ENCODE measurements at regions not wholly inside any gene's neighbourhood (a gene's known extent, or its start where the extent isn't known, plus 50 kb on each side); places are given as distances from the start of the nearest gene placed in this dataset.

DNA sequence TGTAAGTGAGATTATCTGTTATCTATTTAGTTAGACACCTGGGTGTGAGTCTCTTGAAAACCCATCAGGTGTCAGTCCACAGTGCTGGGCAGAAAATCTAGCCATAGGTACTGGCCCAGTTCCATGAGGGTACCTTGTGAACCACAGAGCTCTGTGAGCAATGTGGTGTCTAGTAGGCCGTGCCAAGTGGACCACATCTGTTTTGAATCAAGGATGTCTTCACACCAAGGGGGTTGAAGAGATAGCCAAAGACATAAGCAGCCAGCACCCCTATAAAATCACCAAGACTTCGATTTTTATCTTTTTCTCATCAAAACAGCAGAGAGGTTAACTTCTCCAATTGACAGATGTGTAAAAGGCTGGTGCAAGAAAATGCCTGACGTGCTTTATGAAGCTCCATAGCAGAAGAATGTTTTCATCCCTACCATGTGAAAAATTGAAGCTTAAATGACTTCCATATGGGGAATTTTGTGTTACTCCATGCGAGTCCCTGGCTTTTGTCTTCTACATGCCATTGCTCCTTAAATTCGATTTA lies 368.7 kb downstream of the HAO1 start:
- no peak for DNase-seq

GRCh38 chr20:7579888-7580287 lies 360.4 kb downstream of the HAO1 start:
- DNase-seq = no peak

DNA sequence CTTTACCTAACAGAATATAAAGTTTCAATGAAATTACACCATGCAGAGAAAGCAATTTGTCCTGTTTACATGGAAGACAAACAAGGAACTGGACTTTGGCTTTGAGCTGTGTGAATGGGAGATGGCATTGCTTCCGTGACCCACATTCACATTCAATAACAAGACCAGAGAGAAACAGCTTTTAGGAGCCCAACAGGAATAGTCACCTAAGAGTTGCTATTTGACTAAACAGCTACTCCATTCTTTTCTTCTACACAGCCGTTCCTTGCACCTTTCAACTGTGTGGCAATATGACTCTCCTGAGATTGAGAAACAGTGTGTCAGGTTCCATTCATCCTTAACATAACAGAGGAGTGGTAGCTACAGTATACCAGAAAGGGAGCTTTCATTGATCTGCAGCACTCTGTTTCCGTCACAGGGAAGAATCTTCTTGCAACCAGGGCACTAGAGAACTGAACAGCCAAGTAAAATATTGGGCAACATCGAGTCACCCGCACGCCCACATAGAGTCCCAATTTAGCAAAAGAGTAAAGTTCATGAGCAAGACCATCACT lies 355.1 kb downstream of the HAO1 start:
- DNase-seq = no peak

- DNase-seq = no peak
These were observed 353.8 kb downstream of the HAO1 start for GRCh38 chr20:7586481-7586880.

- no peak for DNase-seq
These were observed 351.1 kb downstream of the HAO1 start for GRCh38 chr20:7589164-7589563.

GRCh38 chr20:7596541-7596940 lies 343.7 kb downstream of the HAO1 start:
- DNase-seq = no peak

DNA sequence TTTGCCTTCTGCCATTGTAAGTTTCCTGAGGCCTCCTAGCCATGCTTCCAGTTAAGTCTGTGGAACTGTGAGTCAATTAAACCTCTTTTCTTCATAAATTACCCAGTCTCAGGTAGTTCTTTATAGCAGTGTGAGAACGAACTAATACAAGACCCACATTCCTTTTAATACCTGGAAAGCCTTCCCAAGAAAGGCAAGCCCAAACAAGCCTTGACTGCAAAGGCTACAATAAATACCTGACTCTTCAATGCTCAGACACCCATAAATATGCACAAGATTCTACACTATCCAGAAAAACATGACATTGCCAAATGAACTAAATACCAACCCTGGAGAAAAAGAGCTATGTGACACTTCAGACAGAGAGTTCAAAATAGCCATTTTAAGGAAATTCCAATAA lies 338.8 kb downstream of the HAO1 start:
- DNase-seq = no peak

DNA sequence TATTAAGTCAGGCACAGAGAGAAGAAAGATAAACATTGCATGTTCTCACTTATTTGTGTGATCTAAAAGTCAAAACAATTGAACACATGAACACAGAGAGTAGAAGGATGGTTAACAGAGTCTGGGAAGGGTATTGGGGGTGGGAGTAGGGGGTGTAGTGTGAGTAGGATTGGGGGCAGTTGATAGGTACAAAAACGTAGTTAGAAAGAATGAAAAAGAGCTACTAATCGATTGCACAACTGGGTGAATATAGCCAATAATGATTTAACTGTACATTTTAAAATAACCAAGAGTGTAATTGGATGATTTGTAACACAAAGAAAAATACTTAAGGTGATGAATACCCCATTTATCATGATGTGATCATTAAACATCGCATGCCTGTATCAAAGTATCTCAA lies 333.3 kb downstream of the HAO1 start:
- no peak for DNase-seq

DNA sequence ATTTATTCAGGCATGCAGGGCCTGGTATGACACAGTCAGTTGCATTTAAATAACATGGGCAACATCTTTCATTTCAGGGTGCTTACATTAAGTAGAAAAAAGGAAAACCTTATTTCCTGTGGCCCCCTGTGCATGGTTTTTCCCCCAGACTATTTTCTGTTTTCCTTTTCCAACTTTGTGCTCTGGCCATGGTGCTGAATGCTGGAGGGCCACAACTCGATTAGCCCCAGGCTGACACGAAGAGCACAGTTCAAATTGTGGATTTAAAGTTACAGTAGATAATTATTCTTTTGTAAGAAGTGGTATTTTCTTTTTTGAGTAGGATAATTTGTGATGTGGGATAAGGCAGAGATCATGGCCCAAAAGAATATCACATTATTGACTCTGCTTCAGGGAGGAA lies 332.0 kb downstream of the HAO1 start:
- no peak for DNase-seq

GRCh38 chr20:7609251-7609650 lies 331.0 kb downstream of the HAO1 start:
- no peak for DNase-seq

DNA sequence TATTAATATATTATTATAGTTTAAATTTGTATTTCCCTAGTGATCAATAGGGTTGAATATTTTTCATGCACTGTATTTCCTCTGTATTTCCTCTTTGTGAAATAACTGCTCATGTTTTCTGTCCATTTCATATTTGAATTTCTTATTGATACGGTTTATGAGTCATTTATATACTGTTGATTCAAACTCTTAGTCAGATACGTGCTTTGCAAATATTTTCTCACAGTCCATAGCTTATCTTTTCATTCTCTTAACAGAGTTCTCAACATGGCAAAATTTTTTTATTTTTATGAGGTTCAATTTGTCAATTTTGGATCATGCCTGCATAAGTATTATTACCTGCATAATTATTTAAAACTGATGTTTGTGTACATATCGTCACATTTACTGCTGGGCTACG lies 329.6 kb downstream of the HAO1 start:
- DNase-seq = no peak

- DNase-seq = no peak
These were observed 322.5 kb downstream of the HAO1 start for GRCh38 chr20:7617797-7618196.

DNA sequence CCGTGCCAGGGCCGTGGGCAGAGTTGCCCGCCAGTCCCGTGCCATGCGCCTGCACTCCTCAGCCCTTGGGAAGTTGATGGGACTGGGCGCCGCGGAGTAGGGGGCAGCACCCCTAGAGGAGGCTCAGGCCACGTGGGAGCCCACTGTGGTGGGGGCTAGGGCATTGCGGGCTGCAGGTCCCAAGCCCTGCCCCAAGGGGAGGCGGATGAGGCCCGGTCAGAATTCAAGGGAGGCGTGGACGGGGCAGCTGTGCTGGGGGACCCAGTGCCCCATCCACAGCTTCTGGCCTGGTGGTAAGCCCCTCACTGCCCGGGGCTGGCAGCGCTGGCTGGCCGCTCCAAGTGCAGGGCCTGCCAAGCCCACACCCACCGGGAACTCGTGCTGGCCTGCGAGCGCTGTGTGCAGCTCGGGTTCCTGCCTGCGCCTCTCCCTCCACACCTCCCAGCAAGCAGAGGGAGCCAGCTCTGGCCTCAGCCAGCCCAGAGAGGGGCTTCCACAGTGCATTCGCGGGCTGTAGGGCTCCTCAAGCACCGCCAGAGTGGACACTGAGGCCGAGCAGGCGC lies 317.8 kb downstream of the HAO1 start:
- DNase-seq = no peak

- DNase-seq = no peak
These were observed 315.4 kb downstream of the HAO1 start for GRCh38 chr20:7624886-7625285.

DNA sequence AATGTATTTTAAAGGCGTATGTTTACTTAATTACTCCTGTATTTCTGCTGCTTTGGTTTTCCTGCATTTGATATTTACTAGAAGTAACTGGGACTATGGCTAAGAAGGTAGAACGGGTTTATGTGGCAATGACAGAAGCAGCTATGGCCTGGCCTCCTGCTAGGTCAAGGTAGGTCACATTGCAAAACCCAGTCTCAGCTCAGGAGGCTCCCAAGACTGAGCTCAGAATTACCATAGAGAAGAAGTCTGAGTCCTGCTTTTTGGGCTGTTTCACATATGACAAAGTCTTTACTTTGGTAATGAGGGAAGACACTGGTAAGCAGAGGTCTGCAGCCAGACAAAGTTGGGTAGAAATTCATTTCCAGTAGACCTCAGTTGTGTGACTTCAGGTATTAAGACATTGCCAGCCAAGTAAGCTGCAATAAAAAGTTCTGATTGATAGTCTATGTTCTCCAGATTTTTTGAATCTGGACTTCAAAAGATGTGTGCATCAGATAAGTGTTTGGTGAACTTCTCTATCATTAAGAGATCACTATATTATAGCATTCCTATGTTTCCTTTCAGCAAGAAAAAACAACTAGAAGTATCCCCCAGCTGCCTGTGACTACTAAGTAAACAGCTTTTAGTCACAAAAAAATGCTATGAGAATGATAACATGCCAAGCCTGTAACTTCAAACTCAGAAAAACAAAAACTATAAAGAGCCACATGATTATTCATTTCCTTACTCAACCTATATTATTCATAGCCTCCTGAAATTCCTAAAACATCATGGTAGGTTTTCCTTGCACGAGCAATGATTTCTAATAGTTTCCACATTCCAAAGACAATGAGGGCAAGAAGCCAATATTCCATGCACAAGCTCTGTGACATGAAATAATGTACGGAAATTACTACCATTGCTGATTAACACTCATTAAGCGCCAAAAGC lies 312.3 kb downstream of the HAO1 start:
- no peak for DNase-seq

DNA sequence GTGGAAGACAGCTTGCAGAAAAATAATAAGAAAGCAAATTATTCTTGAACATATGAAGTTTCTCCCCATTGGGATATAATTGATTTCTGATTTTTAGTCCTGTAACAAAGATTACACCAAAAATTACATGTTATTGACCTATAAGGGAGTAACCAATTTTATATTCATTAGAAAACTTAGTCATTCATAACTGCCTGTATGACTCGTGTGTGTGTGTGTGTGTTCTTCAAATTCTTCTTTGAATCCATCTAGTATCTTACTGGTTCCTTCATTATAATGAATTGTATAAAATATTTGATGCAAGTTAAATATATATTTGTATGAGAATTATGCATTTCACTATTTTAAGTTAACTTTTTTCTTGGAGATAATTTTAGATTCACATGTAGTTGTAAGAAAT lies 310.4 kb downstream of the HAO1 start:
- DNase-seq = no peak

- DNase-seq = no peak
These were observed 303.1 kb downstream of the HAO1 start for GRCh38 chr20:7637184-7637583.

DNA sequence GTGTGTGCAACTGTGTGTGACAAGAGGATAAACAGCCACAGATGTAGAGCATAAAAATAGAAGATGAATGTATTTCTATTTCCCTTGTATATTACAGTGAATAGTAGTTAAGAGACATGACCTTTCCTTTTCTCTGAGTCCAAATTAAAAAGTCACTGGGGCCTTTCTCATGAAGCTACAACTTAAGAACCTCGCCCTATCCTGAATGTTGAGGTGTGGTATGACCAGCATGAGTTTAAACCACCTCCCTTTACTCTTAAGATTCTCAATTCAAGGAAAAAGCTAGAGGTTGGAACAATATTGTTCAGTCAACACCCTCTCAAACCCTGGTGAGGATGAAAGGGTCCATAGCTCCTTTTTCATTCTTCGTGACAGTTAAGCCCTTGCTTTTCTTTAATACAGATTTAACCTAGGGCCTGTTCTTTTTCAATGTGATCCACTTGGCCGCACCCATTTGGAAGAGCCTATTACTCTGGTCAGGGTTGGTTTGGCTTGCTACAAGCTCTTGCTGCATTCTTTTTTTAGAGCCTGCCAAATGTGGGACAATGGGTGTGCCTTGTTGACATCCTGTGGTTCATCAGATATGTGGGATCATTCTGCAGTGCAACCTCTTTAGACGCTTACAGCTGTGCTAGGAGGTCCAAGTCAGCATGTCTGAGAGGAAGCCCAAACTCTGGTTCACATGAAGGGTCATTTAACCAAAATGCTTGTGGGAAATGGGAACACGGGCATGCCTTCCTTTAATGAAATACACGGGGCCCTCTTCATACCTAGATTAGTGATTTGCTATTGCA lies 290.0 kb downstream of the HAO1 start:
- DNase-seq = no peak

DNA sequence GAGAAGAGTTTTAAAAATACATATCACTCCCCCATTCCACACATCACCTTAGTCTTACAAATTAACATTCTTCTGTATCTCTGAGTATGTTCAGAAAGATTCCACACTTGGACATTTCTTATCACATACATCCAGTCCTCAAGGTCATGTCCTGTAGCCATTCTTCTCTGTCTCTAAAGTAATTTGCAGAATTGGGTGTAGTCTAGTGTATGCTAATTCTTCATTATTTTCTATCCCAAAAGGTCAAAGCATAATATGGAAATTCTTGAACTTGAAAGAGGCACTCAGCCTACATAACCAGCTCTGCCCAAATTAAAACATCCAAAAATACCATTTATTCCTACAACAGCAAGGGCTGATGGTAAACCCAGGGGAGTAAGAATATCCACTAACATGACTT lies 286.0 kb downstream of the HAO1 start:
- no peak for DNase-seq

DNA sequence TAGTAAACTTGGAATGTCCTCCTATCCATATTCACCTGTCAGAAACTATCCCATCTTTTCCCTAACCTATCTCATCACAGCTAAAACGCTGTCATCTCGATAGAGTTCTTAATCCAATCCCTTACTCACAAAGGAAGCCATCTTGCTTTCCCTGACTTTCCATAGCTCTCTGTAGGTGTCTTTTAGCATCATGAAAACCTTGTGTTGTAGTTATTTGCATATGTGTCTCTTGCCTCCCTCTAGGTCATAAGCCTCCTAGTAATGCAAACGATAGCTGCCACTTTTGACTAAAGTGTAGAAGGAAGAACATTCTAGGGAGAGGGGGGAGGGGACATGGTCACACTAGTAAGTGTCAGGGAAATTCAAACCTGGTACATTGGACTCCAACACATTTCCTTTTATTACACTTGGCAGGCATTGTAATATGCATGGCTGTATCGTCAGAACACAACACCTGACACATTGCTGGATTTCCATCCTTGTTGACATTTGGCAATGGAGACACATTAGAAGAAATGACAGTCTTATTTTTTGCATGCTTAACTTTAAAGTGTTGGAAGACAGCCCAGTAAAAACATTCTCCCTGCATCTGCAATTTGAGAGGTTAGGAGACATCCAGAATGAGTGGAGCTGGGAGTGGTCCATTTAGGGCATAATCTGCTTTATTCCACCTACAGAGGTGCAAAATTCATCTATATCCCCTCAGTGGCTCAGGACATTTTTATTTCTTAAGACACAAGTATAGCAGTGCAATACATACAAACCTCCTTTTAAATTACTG lies 283.4 kb downstream of the HAO1 start:
- no peak for DNase-seq

DNA sequence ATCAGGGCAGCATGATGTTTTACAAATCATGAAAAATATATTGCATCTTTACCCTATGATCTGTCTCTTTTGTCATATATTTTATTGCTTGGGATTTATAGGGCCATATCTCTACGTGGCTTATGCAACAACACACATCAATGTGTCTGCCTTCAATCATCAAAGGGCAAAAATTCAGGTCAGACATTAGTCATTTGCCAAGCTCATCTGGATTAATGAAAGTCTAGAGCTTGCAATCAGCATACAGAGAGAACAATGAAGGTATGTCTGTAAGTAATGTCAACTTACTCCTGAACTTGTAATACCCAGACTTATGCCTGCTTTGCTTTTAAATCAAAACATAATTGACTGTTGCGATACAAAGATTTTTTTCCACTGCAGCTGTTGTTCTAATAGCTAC lies 282.7 kb downstream of the HAO1 start:
- no peak for DNase-seq

DNA sequence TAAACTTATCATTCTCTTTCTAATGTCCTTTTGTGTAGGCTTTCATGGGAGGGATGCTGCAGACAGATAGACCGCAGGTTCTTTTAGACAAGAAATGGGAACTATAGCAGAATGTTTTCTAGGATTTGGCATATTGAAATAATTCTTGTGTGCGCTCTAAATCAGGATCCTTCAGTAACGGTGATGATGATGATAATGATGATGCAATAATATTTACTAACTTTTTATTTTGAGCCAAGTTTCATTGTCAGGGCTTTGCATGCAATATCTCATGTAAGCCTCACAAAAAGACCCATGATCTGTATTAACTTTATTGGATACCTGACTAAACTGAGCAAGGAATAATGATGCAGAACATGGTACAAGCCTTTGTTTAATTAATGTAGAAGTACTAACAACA lies 280.1 kb downstream of the HAO1 start:
- DNase-seq = no peak

- no peak for DNase-seq
These were observed 274.9 kb downstream of the HAO1 start for GRCh38 chr20:7665376-7665775.

Measured in NCI-H82 (cell line).